Breast epithelium (tissue), 3 donors: ENCODE measurements at regions not wholly inside any gene's neighbourhood (a gene's known extent, or its start where the extent isn't known, plus 50 kb on each side); places are given as distances from the start of the nearest gene placed in this dataset.

Source experiments
- CTCF ChIP-seq, 3 donors: fragments of 450-650 bp; IDR thresholded peaks; one replicate each; pipeline ENCODE4 v1.5.1; 2016 to 2017; ENCODE audit warnings: antibody characterized with exemption in 3 of 3, mild to moderate bottlenecking in 3 of 3, moderate library complexity in 3 of 3
- POLR2A ChIP-seq: fragments of 450-650 bp; IDR thresholded peaks from one replicate; pipeline ENCODE4 v1.6.1; 2016; ENCODE audit warnings: antibody characterized with exemption, mild to moderate bottlenecking, moderate library complexity
- POLR2AphosphoS5 ChIP-seq, 3 donors: sonication (generic); formaldehyde crosslinking; IDR thresholded peaks; one replicate each; pipeline ENCODE4 v1.6.1; 2017; ENCODE audit warnings: antibody characterized with exemption in 3 of 3

- TF ChIP-seq CTCF (IDR thresholded peaks at IDR 0.05) (no peak), POLR2A (no peak), POLR2AphosphoS5 (IDR thresholded peaks at IDR 0.05) (no peak)
Observed at GRCh38 chr1:217311766-217312165, 319.1 kb downstream of the GPATCH2 start.
